ENCODE measurements at regions not wholly inside any gene's neighbourhood (a gene's known extent, or its start where the extent isn't known, plus 50 kb on each side); places are given as distances from the start of the nearest gene placed in this dataset.
A peak's percentile ranks its signal among the peaks of the same experiment; 100 is the strongest.

- Histone ChIP-seq H3K4me1 (peaks cover 0 to 58% (median 10%) of the 10 kb centered on the region in 3 donors), H3K27me3 (no peaks in the 10 kb centered on the region), H3K27ac (peak overlapping the region in 3 of 4 donors; percentile 18 to 63 (median 36)), H3K4me3 (no peak overlapping the region), H3K9me3 (no peaks in the 10 kb centered on the region), H3K36me3 (peaks cover 0 to 14% (median 0%) of the 10 kb centered on the region in 3 donors)
- intact Hi-C loops (cut with DNase I): no loop called here
- TF ChIP-seq CTCF (IDR thresholded peaks at IDR 0.05): peak in 5 of 6 experiments; percentile 12 to 50 (median 40)
- TF ChIP-seq POLR2A (IDR thresholded peaks at IDR 0.05): no peak
- DNase-seq: no peak
- 60 to 83% methylated on average over 1 to 2 of the region's 2 CpGs for WGBS, 2 donors
Measured at GRCh38 chr11:8794677-8795103, 112.1 kb downstream of the RPL27A start.

DNA sequence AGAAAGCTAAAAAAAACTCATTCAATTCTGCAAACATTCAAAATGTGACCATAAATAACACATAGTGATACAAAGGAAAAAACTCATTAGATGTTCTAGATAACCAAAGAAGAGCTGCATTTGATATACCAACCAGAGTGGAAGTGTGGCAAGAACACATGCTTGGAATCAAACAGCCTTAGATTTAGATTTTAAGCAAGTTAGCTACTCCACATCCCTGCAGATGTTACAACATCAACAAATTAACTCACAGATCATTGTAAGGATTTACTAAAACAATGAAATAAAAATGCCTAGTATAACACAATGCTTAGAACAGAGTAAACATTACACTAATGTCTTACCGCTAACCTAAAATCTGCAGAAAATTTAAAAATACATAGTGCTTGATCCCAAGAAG is 114.0 kb upstream of the AKIP1 start:
- H3K9me3 ChIP-seq: no peaks in the 10 kb centered on the region
- TF ChIP-seq POLR2A (IDR thresholded peaks at IDR 0.05) (no peak), CTCF (IDR thresholded peaks at IDR 0.05) (no peak)
- no peak overlapping the region for H3K4me3 ChIP-seq
- WGBS, 2 donors: 0 to 3% methylated on average over 1 of the region's 1 CpG
- H3K27me3 ChIP-seq: no peaks in the 10 kb centered on the region
- intact Hi-C loops (cut with DNase I): no loop called here
- no peak overlapping the region for H3K27ac ChIP-seq
- peaks cover 0 to 14% (median 0%) of the 10 kb centered on the region in 3 donors for H3K36me3 ChIP-seq
- DNase-seq: no peak
- peaks cover 0 to 58% (median 9%) of the 10 kb centered on the region in 3 donors for H3K4me1 ChIP-seq

DNA sequence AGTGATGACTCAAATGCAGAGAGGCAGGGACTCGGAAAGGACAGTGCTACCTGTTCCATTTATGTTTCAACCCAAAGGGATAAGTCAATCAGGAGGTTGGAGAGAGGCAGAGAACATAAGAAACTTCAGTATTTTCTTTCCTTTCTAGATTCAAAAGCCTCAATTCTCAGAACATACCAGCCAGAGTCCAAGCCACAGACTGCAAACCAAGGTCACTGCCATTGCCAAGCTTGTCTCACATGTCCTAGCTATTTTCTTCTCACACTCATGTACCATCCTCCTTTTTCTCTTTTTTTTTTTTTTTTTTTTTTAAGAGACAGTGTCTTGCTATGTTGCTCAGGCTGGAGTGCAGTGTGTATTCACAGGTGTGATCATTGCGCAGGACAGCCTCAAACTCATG is 111.7 kb upstream of the AKIP1 start:
- H3K27ac ChIP-seq: peak overlapping the region in 1 of 4 donors; percentile 39
- no peak for TF ChIP-seq CTCF (IDR thresholded peaks at IDR 0.05)
- no peak for TF ChIP-seq POLR2A (IDR thresholded peaks at IDR 0.05)
- peaks cover 0 to 55% (median 12%) of the 10 kb centered on the region in 3 donors for H3K4me1 ChIP-seq
- H3K27me3 ChIP-seq: no peaks in the 10 kb centered on the region
- H3K9me3 ChIP-seq: no peaks in the 10 kb centered on the region
- no peak overlapping the region for H3K4me3 ChIP-seq
- no peak for DNase-seq
- intact Hi-C loops (cut with DNase I): no loop called here
- 63 to 88% methylated on average over 2 of the region's 2 CpGs for WGBS, 2 donors
- H3K36me3 ChIP-seq: peaks cover 0 to 20% (median 0%) of the 10 kb centered on the region in 3 donors

- intact Hi-C loops (cut with DNase I): no loop called here
Measured at GRCh38 chr11:8800520-8801110, 110.4 kb upstream of the AKIP1 start.

More at GRCh38 chr11:8800520-8801110, 110.4 kb upstream of the AKIP1 start:
- Histone ChIP-seq H3K27ac (peak overlapping the region in 3 of 4 donors; percentile 57 to 70 (median 67)), H3K9me3 (no peaks in the 10 kb centered on the region), H3K27me3 (no peaks in the 10 kb centered on the region), H3K4me3 (no peak overlapping the region), H3K4me1 (peaks cover 0 to 56% (median 14%) of the 10 kb centered on the region in 3 donors), H3K36me3 (peaks cover 0 to 20% (median 0%) of the 10 kb centered on the region in 3 donors)
- 0 to 56% methylated on average over 1 of the region's 1 CpG for WGBS, 2 donors
- DNase-seq: no peak
- TF ChIP-seq CTCF (IDR thresholded peaks at IDR 0.05) (no peak), POLR2A (IDR thresholded peaks at IDR 0.05) (no peak)
